SK-N-DZ (cell line): ENCODE measurements at regions not wholly inside any gene's neighbourhood (a gene's known extent, or its start where the extent isn't known, plus 50 kb on each side); places are given as distances from the start of the nearest gene placed in this dataset.
"Not testable (repeated sequence)": the region's sequence is repeated elsewhere in the genome, so short reads cannot be mapped to it uniquely, and the experiment has no call there.

Source experiments
- DNase-seq: peaks from one replicate; pipeline ENCODE4 v3.0.0-alpha.2; 2015; ENCODE audit warnings: low spot score

DNA sequence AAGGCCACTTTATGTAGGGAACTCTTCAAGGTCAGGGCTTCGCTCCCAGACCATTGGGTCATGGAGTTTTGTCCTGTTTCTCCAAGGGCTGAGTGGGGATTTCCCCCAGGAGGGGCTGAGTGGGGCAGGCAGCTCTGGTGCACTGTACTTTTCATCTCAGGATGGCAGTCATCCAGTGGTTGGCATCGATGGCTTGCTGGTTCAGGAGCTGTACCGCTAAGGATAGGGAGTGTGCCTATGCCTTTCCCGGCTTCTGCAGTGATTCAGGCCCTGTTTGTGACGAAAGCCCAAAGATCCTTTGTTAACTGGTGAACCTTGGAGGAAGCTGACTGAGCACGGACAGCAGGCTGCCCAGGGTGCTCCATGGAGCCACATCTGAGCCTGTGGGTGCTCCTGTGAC lies 100.1 kb upstream of the GADD45A start:
- no peak for DNase-seq

- DNase-seq = no peak
These were observed 98.4 kb upstream of the GADD45A start for GRCh38 chr1:67586596-67586995.

DNA sequence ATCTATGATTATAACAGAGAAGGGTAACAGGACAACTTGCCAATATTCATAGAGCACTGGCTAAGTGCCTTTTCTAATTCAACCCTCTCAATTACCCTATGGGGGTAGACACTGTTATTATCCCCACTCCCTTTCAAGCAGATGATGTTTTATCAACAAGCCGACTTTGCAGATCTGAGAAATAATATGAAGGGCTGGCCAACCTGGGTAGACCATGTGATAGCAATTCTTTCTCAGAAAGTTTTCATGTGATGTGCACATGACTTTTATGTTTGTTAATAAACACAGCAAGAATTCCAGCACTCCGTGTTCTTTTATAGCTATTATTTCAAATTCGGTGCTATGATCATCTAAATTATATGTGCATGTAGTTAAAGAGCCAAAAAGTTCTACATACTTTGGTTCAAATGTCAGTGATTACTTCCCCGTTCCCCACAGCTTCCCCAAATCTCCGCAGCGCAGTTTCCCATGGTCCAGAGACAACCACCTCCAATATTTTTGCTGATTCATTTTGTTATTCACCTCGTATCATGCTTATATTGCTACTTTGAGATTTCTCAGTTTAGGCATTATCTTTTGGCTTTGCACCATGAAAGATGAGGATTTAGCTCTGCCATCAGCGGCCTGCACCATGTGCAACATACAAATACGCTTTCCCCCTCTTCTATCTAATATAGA lies 96.7 kb upstream of the GADD45A start:
- DNase-seq = no peak

GRCh38 chr1:67589519-67590233 lies 95.3 kb upstream of the GADD45A start:
- no peak for DNase-seq

DNA sequence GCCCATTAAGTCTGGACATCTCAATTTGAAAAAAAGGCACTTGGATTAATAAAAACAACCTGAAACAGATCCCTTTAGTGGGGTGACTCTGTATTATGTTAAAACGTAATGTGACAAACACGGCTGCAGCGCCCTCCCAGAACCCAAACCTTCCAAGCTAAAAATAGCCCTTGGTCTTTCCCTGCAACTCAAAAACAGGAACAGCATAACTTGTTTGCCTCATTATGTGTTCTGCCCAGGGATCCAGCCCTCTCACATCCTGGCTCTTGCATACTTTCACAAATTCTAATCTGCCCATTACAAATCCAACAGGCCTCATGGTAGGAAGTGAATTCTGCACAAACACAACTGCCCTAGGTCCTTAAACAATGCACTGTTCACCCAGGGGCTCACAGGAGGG lies 94.7 kb upstream of the GADD45A start:
- DNase-seq = no peak

- DNase-seq = no peak
These were observed 90.2 kb upstream of the GADD45A start for GRCh38 chr1:67594764-67595163.

DNA sequence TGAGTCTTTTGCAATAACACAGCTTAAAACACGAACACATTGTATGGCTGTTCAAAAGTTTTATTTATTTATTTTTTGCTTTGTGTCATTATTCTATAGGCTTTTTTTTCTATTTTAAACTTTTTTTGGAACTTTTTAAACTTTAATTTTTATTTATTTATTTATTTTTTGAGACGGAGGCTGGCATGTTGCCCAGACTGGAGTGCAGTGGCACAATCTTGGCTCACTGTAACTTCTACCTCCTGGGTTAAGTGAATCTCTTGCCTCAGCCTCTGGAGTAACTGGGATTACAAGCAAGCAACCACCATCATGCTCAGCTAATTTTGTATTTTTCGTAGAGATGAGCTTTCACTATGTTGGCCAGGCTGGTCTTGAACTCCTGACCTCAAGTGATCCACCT lies 88.3 kb upstream of the GADD45A start:
- DNase-seq = no peak

- no peak for DNase-seq
These were observed 87.7 kb upstream of the GADD45A start for GRCh38 chr1:67597336-67597735.

DNA sequence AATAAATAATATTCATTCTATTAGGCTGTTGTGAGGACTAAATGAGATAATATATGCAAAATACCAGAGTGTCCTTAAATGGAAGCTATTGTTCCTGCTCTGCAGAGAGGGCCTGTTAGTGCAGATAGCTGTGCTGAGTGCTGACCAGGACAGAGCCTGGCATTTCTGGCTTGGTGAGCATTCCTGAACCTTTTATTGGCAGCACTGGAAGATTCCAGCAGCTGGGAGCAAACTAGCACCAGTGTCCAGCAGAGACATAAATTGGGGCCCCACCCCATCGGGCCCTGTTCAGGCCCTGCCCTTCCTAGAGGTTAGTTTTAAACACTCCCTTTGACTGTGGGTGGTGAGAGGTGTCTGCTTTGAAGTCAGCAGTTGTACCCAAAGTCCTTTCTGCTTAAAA lies 85.9 kb upstream of the GADD45A start:
- no peak for DNase-seq

DNA sequence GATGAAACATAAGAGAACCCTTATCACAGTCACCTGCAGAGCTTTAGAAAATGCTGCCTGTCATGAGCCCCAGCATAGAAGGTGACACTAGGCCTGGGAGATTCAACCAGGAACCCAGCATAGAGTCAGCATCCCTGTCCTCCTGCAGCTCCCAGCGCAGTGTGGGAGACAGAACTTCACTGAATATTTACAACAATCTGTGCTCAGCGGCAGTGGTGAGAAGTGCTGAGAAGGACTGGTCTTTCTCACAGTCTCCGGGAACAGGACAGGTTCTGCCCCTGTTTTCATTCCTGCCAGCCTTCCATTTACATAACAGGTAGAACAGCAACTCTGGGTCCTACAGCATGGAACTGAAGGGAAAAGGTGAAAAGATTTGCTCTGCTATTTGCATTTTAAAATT lies 83.5 kb upstream of the GADD45A start:
- no peak for DNase-seq

DNA sequence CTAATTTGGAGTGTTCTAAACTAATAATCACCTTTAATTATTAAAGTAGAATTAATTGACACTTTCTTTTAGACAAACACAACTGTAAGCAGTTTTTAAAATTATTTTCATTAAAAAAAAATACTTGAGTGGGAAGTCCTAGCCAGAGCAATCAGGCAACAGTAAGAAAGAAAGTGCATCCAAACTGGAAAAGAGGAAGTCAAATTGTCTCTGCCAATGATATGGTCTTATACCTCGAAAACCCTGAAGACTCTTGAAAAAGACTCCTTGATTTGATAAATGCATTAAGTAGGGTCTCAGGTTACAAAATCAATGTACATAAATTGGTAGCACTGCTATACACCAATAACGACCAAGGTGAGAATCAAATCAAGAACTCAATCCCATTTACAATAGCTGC lies 83.0 kb upstream of the GADD45A start:
- no peak for DNase-seq

- DNase-seq = peak; percentile 81
These were observed 80.2 kb upstream of the GADD45A start for GRCh38 chr1:67604778-67605177.

GRCh38 chr1:67605209-67605780 lies 79.7 kb upstream of the GADD45A start:
- DNase-seq = peak; percentile 56

DNA sequence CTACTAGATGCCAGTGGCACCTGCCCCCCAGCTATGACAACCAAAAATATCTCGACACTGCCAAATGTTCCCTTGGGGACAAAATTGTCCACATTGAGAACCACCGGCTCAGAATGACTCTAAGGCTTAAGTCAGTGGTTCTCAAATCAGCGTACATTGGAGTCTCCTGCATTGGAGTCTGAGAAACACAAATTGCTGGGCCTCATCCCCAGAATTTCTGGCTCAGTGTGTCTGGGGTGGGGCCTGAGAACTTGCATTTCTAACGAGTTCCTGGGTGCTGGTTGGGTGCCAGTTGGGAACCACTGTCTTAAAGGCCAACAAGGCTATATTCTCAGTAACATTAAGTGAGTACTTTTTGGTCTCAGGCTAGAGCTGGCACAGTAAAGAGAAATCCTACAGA lies 77.7 kb upstream of the GADD45A start:
- no peak for DNase-seq

DNA sequence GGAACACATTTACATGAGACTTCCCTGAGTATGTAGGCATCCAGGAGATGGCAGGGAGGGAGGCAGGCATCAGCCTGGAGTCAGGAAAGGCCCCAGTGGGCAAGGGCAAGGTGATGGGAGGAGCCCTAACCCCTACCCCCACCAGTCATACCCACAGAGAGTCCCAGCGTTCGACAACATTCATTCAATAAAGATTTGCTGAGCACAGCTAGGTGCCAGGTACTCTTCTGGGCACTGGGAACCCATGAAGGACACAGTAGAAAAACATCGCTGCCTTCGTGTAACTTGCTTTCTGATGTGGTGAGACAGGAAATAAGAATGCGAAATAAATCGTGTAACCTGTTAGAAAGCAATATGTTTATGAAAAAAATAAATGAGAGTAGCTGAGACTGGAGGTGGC lies 77.3 kb upstream of the GADD45A start:
- no peak for DNase-seq

- DNase-seq = peak; percentile 86
These were observed 76.1 kb upstream of the GADD45A start for GRCh38 chr1:67608661-67609576.

DNA sequence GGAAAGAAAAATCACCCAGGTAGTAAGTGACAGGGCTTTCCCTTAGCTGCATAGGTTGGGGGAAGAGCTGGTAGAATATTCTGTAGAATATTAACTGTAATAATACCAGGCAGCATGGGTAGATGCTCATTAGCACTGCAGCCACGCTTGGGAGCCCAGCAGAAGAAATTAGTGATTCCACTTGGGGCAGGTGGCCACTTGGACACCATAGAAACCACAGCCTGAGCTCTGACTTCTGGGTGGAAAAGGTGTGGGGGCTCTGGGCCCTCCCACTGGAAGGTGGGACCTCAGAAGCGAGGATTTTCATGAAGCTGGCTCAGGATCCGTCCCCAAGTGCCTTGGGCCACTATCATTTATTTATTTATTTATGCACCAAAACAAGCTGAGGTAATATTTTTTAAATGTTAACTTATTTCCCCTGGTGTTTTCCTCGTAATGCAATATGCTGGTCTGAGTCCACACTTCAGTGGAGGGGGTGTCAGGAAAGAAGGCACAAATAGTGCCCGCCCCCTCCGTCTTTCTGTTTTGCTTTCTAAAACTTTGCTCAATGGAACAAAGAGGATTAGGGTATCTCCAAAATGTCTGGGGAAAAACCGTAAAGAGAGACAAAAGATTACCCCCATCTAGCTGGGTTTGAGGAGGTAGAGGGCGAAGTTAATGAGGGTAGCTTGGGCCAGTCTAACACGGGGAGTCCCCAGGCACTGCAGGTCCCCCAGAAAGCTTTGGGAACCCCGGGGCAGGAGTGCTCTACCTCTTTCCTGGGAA lies 75.2 kb upstream of the GADD45A start:
- no peak for DNase-seq

- DNase-seq = no peak
These were observed 74.6 kb upstream of the GADD45A start for GRCh38 chr1:67610450-67610849.

DNA sequence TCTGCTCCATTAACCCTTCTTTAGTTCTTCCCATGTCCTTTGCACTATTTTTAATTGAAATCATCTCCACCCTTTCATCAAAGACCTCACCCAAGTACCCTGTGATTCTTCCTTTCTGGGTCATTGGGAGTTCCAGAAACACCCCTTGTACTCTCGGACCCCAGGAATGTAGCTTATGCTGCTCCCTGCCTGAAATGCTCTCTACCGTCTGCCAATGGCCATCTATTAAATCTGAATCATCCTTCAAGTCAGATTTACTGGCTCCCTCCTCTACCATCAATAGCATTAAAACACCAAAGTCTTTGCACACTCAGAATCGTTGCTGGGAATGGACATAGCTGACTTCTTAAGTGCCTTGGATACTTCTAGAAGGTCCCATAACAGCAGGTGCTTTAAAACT lies 73.2 kb upstream of the GADD45A start:
- no peak for DNase-seq

DNA sequence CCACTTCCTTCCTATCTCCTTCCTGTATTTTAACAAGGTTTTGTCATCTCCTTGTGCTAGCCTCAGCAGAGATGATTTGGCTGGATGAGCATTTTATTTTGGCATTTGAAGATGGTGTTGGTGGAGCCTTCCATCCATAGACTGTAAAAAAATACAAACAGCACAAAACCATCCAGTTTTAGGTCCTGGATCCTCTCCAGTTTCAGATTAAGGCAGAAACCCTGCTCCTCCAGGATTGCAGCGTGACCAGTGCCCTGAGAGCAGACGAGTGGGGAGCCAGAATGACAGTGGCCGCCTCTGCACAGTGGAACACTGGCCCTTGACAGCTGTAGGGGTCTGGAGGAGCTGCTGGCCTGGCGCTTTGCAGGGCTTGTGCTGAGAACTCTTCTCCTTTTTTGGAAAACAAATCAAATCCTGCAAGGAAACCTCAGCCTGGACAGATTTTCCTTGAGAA lies 72.2 kb upstream of the GADD45A start:
- DNase-seq = no peak

DNA sequence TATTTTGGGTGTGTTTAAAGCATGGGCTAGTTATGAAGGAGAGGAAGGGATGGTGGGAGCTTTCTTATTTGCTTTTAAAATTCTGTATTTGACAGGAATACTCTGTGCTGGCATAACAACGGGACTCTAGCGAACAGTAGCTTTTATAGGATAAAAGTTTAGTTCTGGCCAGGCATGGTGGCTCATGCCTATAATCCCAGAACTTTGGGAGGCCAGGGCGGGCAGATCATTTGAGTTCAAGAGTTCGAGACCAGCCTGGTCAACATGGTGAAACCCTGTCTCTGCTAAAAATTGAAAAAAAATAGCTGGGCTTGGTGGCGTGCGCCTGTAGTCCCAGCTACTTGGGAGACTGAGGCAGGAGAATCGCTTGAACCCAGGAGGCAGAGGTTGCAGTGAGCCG lies 71.5 kb upstream of the GADD45A start:
- not testable (repeated sequence) for DNase-seq
